CD4-positive, alpha-beta T cell treated with Interferon gamma for 1 hour (primary cell): ENCODE measurements at regions not wholly inside any gene's neighbourhood (a gene's known extent, or its start where the extent isn't known, plus 50 kb on each side); places are given as distances from the start of the nearest gene placed in this dataset.
"Not testable (repeated sequence)": the region's sequence is repeated elsewhere in the genome, so short reads cannot be mapped to it uniquely, and the experiment has no call there.

ENCODE experiments used
- DNase-seq: peaks from one replicate; pipeline ENCODE4 v3.0.0-alpha.2; 2020

DNA sequence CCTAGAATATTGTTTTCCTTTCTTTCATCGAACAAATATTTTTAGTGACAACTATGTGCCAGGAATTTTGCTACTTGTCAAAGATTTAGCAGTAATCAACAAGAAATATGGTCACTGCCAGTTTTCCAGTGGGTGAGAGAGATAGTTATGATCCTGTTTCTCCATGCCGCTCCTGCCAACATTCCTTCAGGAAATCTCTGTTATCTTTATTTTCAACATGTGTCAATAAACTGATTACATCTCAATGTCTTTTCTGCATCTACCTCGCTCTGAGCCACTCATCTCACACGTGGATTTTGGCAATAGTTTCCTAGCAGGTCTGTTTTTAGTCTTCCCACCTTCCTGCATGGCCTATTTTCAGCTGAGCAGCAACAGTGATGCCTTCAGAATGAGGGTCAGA, 650.0 kb upstream of the STXBP6 start:
- no peak for DNase-seq

DNA sequence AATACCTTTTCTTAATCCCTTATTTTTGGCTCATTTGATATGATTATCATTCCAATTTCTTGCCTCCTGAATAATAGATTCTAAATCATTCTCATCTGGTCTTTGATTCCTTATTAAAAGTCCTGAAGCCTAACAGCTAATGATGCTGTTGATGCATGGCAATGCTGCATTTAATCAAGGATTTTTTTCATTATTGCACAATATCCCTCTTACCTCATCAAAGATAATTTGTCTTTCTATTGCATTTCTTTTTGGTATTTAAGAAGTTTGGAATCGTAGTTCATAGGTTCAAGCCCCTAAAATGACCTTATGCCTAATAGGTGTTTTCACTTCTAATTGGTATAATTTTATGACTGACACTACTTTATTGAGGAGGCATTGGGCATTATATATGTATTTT, 648.2 kb upstream of the STXBP6 start:
- no peak for DNase-seq

DNA sequence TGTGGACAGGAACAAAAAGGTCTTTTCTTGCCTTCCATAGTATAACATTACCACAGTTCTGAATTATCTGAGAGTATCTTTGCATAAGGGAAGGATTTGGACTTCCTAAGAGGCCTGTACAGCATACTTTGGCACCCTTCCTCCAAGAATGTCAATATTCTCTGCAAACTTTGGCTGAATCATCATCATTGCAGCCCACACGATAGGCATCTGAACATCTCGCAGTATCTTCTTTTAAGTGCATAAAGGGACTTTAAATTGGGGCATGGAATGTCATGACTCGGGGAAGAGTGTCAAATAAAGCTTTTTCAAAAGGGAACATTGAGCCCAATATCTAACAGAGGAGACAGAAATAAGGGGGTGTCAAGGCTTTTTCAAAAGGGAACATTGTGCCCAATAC, 646.2 kb upstream of the STXBP6 start:
- no peak for DNase-seq

DNA sequence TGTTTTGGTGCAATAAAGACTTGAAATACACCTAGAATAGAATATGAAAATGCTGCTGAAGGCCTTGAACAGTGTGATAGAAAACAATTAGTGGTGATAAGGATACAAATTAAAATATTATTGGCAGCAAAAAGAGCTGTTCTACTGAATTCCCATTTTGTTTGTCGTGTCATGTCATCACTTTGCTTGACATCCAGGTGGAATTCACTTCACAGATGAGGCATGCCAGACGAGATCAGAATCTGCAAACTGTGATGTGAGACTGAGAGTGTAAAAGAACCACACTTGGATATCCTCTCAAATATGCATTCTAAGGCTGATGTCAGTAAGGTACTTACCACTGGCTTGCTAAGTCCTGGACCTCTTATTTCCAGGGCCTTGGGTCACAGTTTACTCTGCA, 635.1 kb upstream of the STXBP6 start:
- no peak for DNase-seq

DNA sequence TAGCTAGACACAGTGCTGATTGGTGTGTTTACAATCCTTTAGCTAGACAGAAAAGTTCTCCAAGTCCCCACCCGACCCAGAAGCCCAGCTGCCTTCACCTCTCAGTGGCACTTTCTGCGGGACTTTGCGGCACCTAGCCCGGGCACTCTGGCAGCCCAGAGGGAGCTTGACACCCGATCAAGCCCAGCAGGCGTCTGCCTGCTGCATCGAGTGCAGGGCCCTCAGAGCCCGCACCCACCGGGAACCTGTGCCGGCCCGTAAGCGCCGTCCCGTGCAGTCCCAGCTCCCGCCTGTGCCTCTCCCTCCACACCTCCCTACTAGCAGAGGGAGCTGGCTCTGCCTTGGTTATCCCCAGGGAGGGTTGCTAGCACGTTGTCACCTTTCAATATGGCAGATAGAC, 631.0 kb upstream of the STXBP6 start:
- no peak for DNase-seq

DNA sequence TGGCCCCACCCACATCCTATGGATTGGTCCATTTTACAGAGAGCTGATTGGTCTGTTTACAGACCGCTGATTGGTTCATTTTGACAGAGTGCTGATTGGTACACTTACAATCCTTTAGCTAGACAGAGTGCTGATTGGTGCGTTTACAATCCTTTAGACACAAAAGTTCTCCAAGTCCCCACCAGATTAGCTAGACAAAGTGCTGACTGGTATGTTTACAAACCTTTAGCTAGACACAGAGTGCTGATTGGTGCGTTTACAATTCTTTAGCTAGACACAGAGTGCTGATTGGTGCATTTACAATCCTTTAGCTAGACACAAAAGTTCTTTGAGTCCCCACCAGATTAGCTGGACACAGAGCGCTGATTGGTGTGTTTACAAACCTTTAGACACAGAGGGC, 630.6 kb upstream of the STXBP6 start:
- DNase-seq: not testable (repeated sequence)

DNA sequence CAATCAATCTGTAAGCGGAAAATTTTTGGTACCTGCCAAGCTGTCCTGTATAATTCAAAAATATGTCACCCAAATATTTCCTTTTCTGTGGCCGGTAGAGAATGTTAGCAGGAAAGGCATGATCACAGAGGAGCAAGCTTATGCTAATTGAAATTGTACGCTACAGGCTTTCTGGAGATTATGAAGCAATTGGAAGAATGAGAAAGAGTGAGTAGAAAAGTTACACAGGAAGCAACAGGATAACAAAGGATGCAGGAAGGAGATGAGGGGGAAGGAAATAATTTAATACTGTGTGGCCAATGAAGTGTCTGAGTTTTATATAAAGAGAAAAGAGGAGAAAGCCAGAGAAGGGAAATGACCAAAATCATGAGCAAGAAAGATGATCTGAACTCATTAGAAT, 627.2 kb upstream of the STXBP6 start:
- DNase-seq: no peak

DNA sequence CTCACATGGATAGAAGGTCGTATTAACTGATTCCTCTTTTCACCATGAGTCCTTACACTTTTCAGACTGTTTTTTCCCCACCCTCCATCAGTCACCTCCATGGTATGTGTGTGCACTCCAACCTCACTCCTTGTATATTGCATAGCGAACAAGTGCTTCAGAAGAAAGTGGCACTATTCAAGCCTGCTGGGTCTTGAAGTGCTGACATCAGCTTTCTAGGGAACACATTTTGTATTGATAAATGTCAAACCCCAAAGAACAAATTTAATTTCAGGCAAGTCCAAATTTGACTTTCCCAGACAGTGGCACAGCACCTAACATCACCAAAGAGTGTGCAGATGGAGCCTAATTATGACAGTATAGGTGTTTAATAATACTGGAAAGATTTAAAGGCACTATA, 617.4 kb upstream of the STXBP6 start:
- DNase-seq: no peak

DNA sequence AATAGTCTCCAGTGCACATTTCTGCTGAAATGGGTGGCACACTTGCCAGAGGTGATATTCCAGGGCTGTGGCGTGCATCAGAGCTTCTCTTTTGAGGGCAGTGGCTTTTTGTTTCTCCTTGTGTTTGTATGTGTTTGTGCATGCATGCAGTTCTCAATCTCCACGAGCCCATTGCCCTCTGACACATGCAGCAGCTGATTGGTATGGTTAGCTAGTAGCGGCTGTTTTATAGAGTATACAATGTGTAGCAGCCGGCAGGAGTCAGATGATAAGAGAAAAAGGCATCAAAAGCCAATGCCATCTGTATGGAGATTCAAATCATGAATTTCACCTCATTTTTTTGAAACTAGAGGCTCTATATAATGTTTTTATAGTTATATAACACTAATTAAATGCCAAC, 616.9 kb upstream of the STXBP6 start:
- DNase-seq: no peak

DNA sequence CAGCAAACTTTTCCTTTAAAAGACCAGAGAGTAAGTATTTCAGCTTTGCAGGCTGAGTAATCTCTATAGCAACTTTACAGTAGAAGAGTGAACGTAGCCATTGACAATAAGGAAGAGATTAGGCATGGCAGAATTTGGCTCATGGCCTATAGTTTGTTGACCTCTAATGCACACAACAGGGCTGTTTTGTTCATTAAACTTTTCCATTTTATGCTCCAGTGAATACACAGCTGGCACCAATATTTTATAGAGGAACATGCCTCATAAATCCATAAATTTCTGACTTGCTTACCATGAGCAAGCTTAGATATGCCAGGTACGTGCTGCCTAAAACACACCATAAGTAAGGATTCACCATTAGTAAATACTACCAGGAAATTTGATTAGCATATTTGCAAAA, 609.0 kb upstream of the STXBP6 start:
- DNase-seq: no peak

DNA sequence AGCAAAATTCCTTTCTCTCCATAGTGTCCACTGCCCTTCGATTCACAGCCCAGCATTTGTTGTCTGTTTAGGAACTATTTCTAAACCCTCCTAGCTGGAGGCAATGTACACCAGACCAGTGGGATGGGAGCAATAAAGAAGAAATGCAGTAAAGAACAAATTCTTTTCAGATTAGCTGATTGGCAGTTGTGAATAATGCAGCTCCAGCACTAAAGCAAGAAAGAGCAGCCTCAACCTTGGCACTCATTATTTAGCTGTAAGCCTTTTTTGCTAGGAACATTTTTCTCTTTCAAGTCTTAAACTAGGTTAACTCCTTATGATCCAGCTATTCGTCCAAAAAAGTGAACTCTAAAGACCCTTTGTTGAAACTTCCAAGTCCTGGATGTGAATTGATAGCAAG, 580.5 kb upstream of the STXBP6 start:
- no peak for DNase-seq

DNA sequence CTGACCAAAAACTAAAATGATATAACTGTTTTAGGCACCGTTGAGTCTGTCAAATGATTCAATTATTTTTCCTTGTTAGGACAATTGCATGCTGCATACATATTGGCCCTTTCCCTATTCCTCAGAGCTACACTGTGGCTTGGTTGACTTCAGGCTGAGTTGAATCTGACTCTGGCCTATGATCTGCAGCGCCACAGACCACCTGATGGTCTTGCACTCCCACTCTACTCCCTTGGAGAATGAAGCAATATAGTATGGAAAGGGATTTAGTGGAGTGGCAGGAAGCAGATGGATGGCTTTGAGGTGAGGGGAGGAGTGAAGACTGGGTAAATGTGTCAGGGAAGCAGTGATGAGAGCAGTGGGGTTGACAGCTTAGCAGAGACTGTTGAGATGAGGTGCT, 579.0 kb upstream of the STXBP6 start:
- no peak for DNase-seq

DNA sequence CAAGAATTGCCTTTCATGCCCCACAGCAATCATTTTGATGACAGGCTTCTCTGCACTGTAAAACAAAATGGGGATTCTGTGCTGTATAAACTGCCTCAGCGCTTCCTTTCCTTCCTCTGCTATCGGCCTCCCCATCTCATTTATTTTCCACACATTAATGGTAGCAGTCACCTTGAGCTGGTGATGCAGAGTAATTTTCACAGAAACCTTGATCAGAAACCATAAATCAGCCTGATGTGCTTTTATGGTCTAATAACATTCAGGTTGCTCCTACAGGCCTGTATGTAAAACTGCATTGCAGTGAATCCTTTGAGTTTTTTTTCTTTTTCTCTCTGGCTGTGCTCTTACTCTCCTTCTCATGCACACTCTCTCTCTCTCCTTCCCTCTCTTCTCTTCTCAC, 578.4 kb upstream of the STXBP6 start:
- DNase-seq: no peak

DNA sequence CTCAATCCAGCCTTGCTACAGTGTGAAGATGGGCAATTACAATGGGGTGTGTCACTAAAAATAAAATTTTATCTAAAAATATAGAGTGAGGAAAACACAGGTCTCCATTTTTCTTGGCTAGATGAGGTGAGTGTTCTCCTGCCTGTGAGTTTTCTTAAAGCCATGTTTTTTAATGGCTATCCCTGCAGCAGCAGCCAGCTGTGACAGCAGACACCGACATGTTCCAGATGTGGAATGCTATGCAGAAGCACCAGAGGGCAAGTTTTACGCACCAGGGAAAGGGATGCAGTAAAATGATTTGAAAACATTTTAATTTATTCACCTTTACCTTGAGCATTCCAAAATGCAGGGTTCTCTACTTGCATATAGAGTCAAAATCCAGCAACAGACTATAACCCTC, 577.0 kb upstream of the STXBP6 start:
- DNase-seq: no peak

DNA sequence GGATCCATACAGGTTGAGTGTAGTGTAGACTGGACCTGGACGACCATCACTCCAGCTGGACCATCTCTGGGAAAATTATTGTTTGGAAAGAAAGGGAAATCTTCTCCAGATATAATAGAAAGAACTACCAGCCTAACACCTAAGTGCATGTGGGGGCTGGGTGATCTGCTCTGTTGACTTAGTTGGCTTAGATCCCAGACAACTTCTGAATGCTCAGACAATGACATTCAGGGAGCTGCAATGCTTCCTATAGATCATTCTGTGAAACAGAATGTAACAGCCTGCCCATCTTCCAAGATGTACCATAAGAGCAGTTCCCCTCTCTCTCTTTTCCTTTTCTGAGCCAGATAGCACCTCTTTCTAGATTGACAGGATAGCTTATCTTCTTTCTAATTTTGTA, 572.8 kb upstream of the STXBP6 start:
- no peak for DNase-seq

DNA sequence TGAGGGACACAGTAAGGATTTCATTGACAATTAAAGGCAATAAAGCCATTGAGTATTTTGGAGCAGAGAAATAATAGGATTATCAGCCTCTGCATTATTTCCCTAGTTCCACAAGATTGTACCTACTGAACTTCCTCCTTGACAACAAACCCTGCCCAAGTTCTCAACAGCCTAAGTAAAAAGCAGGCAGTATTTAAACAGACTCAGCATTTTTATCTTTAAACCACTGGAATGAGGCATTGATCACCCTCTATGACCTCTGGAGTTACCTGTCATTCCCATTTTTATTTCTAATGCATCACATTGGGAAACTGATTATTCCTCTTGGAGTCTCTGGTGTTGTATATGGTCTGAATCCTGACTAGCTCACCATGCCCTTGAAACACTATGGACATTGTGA, 570.6 kb upstream of the STXBP6 start:
- DNase-seq: no peak

DNA sequence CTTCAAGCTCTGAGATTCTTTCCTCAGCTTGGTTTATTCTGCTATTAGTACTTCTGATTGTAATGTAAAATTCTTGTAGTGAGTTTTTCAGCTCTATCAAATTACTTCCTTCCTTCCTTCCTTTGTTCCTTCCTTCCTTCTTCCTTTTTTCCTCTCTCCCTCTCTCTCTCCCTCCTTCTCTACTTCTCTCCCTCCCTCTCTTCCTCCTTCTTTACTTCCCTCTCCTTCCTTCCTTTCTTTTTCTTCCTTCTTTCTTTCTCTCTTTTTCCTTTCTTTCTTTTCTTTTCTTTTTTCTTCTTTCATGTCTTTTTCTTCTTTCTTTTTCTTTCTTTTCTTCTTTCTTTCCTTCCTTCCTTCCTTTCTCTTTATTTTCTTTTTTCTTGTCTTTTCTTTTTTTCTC, 565.2 kb upstream of the STXBP6 start:
- DNase-seq: no peak

DNA sequence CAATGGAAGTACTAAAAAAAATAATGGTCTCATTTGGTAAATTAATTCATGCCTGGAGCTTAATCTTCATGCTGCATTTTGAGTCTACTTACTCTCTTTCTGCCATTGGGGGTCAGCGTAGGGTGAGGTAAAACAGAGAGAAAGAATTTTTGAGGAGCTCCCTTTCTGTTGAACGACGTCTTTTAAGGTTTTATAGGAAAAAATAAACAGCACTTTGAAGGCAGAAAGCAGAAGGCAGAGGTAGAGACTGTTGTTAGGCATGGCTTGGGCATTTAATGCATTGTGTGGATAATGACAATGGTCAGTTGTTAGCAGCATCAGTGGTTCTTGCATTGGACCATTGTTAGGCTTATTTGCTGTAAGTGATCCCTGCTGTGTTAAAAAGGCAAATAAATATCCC, 557.2 kb upstream of the STXBP6 start:
- no peak for DNase-seq

DNA sequence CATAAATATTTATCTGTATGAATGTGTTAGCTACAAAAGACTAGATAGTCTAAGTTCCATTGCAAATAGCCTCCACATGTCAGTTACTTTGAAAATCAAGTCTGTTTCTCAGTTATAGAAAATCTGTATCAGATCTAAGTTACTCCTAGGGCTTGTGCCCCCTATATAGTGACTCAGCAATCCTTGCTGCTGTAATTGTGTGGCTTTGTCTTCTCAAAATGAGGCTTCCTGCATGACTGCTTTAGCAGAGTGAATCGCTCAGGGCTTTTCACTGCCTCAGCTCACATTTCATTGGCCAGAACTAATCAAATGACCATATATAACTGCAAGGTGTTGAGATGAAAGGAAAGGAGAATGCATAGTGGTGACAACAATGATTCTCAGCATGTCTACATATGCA, 552.2 kb upstream of the STXBP6 start:
- DNase-seq: no peak

DNA sequence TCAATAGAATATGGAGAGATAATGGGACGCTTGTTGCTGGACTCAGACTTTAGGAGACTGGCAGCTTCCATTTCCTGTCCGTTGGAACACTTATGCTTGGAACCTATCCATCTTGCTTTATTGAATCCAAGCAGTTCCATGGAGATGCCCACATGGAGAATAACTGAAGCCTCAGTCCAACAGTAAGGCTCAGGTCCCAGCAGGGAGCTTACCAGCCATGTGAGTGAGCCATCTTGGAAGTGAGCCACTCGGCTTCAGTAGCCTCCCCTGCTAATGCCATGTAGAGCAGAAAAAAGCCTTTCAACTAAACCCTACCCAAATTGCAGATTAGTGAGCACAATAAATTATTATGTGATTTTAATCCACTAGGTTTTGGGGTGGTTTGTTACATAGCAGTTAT, 538.8 kb upstream of the STXBP6 start:
- no peak for DNase-seq

DNA sequence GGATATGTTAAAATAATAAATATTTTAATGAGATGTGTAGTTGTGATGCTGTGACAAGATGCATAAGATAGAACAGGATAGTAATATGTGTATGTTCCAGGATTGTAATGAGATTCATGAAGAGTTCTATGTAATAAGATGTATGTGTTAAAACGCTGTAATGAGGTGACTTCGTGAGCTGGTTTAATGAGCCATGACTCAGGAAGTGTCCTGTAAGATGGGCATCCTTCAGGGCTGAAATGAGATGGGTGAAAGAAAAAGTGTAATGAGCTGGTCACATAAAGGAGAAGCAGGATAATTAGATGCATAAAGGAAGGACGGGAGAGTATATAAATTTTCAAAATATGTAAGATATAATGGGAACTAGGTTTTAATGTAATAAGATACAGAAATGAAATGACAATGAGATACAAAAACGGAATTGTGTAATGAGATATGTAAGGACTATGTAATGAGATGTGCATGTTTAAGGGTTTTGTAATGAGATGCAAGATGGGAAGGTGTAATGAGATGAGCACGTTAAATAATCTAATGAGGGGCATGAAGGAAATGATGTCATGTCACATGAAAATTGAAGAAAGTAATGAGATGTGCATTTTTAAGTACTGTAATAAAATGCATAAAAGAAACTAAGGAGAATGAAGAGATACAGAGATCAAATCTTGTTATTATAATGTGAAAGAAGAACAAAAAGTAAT, 524.8 kb upstream of the STXBP6 start:
- no peak for DNase-seq

DNA sequence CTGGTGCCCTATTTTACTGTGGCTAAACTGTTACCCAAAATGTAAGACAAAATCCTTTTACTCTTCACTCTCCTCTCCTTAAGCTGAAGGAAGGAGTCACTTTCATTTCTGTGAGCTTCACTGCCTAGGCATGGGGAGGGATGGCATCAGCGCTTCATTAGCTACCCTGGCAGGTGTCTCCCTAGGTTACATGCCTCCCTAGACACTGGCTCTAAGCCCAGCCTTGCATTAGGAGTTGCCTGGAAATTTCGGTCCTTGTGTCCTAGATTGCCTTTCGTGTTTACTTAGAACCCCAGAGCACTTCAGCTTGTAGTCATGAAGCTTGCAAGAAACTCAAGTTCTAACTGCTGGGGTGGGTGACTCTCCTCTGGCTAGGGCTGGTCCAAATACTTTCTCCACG, 520.5 kb upstream of the STXBP6 start:
- DNase-seq: no peak

DNA sequence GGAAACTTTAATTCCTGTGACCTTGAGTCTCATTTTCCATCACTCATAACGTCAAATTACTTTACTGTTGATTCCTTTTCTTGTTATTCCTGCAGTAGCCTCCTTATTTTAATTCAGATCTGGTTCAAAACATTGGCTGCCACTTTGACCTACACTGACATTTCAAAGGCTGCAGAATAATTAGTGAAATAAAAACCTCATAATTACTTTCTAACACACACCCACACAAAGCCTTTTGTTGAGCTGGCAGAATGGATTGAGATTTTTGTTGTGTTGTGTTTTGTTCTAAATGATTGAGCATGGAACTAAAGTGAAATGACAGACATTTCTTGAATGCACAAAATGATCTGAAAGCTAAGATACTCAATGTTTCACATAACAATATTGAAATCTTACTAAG, 507.5 kb upstream of the STXBP6 start:
- DNase-seq: no peak

DNA sequence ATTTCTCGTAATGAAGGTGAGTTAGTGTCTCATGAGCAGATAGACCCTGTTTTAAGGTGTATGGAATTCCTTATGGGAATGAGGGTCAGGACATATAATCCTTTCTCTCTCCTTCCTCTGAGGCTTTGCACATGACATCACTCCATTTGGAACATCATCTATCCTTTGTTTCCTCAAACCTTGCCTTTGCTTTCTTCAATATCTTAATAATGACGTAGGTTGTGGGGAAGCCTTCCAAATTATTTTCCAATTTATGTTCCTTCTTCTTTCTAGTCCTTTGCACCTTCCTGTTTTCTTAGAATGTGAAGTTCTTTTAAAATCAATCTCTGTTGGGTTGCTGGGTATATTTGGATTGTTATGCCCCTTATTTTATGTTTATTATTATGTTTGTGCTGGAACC, 502.9 kb upstream of the STXBP6 start:
- DNase-seq: no peak

DNA sequence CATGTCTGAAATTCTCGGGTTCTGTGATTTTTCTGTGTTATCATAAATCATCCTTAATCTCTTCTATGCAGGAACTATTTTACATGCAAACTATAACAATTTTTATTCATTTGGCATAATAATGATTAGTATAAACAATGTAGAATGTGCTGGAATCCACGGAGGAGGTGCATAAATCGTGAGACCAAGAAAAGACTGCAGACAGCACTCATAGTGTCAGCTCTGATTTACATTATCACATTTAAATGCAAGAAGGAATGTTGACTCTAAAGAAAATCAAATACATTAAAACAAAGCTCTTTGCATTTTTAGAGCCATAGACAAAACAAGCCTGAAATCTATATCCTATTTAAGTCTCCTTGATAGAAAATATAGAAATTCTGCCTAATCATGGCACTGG, 501.7 kb upstream of the STXBP6 start:
- DNase-seq: no peak

DNA sequence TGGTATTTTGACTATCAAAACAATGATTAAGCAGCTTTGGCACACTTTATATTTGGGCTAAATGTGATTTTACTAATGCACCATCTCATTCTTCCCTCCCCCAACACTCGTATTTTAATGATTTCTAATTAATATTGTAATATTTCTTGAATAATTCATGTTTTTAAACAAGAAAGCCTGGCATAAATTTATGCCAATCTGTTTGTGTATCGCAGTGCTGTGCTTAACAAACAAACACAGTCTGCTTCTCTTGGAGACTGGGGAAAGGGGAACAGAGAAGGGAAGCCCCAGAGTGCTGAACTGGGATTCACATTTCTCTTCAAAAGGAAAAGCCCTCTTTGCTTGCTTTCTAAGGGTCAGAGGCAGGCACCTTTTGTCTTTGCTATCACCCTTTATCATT, 496.9 kb upstream of the STXBP6 start:
- no peak for DNase-seq
